ENCODE measurements at regions not wholly inside any gene's neighbourhood (a gene's known extent, or its start where the extent isn't known, plus 50 kb on each side); places are given as distances from the start of the nearest gene placed in this dataset.

DNA sequence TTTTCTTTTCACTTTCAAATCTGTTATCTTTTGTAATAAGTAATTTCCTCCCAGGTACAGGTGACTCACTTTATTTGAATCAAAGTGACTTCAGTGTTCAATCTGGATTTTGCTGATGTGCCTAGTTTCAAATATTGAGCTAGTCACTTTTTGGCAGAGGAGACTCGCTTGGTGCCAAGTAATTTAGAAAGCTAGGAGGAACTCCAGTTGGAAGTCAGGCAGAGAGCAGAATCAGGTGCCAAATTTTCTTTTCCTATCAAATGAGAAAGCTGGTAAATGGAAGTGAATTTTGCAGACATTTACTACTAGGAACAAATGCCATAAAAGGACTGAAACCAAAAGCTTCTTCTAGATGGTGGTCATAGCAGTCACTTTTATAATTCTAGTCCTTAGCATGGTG lies 656.0 kb upstream of the KIF2B start (continued):
- no peak for TF ChIP-seq ZNF354C (tag by site-specific recombination; IDR thresholded peaks at IDR 0.05; ENCODE audit: borderline replicate concordance, low read depth)

DNA sequence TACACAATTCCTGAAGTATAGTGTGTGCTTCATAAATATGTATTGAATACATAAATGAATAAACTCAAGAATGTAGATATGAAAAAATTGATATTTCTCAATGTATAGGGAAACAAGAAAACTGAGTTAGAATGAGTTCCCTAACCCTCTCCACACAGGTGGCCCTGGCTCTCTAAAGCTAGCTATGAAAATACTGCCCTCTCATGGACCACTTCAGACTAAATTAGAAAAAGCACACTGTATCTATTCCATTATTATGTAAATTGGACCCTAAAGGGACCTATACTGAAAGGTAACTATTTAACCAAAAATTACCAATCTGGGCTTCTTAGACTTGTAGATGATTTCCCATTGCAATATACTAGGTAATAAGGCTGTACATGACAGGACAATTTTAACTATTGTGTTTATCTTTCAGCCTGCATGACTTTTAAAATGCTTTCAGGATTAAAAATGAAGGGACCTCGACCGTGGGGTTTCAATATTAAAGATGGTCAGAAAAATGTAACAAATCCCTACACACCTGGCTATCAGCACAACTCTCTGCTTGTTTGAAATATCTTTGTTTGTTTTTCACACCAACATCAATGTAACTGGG lies 672.5 kb upstream of the KIF2B start:
- Histone ChIP-seq H3K36me3 (ENCODE audit: control insufficient read depth in 2 of 2, insufficient read depth in 1 of 2, low read length in 2 of 2) (no peaks in the 10 kb centered on the region), H3K27ac (ENCODE audit: extremely low read depth, low read depth, low read length) (no peak overlapping the region), H3K9me3 (ENCODE audit: control insufficient read depth, insufficient read depth, low read depth, low read length) (no peaks in the 10 kb centered on the region), H3K4me3 (ENCODE audit: low read depth, low read length) (no peak overlapping the region), H3K4me1 (ENCODE audit: control insufficient read depth, insufficient read depth, low read length) (no peaks in the 10 kb centered on the region)
- TF ChIP-seq, protein P1, sequence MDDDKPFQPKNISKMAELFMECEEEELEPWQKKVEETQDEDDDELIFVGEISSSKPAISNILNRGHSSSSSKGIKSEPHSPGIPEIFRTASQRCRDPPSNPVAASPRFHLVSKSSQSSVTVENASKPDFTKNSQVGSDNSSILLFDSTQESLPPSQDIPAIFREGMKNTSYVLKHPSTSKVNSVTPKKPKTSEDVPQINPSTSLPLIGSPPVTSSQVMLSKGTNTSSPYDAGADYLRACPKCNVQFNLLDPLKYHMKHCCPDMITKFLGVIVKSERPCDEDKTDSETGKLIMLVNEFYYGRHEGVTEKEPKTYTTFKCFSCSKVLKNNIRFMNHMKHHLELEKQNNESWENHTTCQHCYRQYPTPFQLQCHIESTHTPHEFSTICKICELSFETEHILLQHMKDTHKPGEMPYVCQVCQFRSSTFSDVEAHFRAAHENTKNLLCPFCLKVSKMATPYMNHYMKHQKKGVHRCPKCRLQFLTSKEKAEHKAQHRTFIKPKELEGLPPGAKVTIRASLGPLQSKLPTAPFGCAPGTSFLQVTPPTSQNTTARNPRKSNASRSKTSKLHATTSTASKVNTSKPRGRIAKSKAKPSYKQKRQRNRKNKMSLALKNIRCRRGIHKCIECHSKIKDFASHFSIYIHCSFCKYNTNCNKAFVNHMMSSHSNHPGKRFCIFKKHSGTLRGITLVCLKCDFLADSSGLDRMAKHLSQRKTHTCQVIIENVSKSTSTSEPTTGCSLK (tag by site-specific recombination; IDR thresholded peaks at IDR 0.05): no peak
- TF ChIP-seq ZNF16 (tag by site-specific recombination; IDR thresholded peaks at IDR 0.05; ENCODE audit: low read depth) (no peak), ZNF561 (tag by site-specific recombination; IDR thresholded peaks at IDR 0.05; ENCODE audit: borderline replicate concordance) (no peak), MYNN (tag by site-specific recombination; IDR thresholded peaks at IDR 0.05; ENCODE audit: borderline replicate concordance) (no peak), ZNF302 (tag by site-specific recombination; IDR thresholded peaks at IDR 0.05; ENCODE audit: low read depth) (no peak), ZNF654 (tag by site-specific recombination; IDR thresholded peaks at IDR 0.05; ENCODE audit: low read depth) (0 out of 2 replicates have a peak, but pooled peaks have one; percentile 11)
- ChIA-PET POLR2A (no interaction called here), CTCF (interaction anchor here (2.0 kb wide), 1 partner anchor 118 kb away, joined by 4 read pairs; no protein-coding TSS in a partner anchor)

GRCh38 chr17:53149316-53149715 lies 673.4 kb upstream of the KIF2B start:
- POLR2A ChIA-PET: no interaction called here
- no peak overlapping the region for H3K4me3 ChIP-seq (ENCODE audit: low read depth, low read length)
- H3K27ac ChIP-seq (ENCODE audit: extremely low read depth, low read depth, low read length): no peak overlapping the region
- H3K36me3 ChIP-seq (ENCODE audit: control insufficient read depth in 2 of 2, insufficient read depth in 1 of 2, low read length in 2 of 2): no peaks in the 10 kb centered on the region
- CTCF ChIA-PET: interaction anchor here (2.0 kb wide), 1 partner anchor 117 kb away, joined by 4 read pairs; no protein-coding TSS in a partner anchor
- H3K9me3 ChIP-seq (ENCODE audit: control insufficient read depth, insufficient read depth, low read depth, low read length): no peaks in the 10 kb centered on the region
- TF ChIP-seq ZNF175 (tag by site-specific recombination; IDR thresholded peaks at IDR 0.05) (no peak), ZNF626 (tag by site-specific recombination; IDR thresholded peaks at IDR 0.05) (no peak), GLI2 (tag by site-specific recombination; IDR thresholded peaks at IDR 0.05; ENCODE audit: borderline replicate concordance, low read depth) (no peak), ZNF571 (tag by site-specific recombination; IDR thresholded peaks at IDR 0.05) (no peak), ZNF354C (tag by site-specific recombination; IDR thresholded peaks at IDR 0.05; ENCODE audit: borderline replicate concordance, low read depth) (no peak), ZFP69B (tag by site-specific recombination; IDR thresholded peaks at IDR 0.05) (no peak), REST (tag by site-specific recombination; IDR thresholded peaks at IDR 0.05) (no peak), ZNF24 (tag by site-specific recombination; IDR thresholded peaks at IDR 0.05) (no peak), ZNF26 (tag by site-specific recombination; IDR thresholded peaks at IDR 0.05) (no peak), KLF9 (tag by site-specific recombination; IDR thresholded peaks at IDR 0.05; ENCODE audit: low read depth) (no peak)
- TF ChIP-seq, protein P1 (tag by site-specific recombination; IDR thresholded peaks at IDR 0.05): no peak
- H3K4me1 ChIP-seq (ENCODE audit: control insufficient read depth, insufficient read depth, low read length): no peaks in the 10 kb centered on the region
